Inferior parietal cortex (tissue), 1 donor: ENCODE measurements at regions not wholly inside any gene's neighbourhood (a gene's known extent, or its start where the extent isn't known, plus 50 kb on each side); places are given as distances from the start of the nearest gene placed in this dataset.
"Not testable (repeated sequence)": the region's sequence is repeated elsewhere in the genome, so short reads cannot be mapped to it uniquely, and the experiment has no call there.

Experiments
- DNase-seq: peaks from one replicate; pipeline ENCODE4 v3.0.0-alpha.2; 2016; ENCODE audit errors: extremely low spot score

DNA sequence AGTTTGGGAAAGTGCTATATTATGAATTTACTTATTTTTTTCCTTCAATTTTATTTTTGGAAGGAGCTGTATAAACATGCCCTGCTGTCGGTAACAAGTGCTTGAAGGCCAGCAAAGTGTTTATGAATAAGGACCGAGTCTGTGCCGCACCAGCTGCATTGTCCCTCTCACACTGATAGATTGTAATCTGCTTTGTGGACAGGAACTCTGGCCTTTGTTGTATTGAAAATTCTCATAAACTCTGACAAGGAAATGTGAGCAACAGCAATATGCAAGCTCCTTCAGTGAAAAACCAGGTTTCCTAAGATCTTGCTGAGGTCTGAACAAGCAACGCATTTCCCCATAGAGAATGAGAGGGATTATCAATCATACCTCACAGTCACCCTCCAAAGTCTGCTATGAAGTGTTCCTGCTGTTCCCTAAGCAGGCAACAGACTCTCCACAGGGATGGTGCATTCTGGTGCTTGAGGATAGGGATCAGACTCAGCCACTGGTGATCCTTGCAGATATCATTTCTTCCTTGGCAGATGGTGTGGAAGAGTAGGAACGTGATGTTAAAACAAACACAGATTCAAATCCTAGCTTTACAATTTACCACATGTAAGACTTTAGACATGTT, 109.6 kb downstream of the KCNJ2 start:
- no peak for DNase-seq

- no peak for DNase-seq
Measured at GRCh38 chr17:70286391-70286790, 117.1 kb downstream of the KCNJ2 start.

DNA sequence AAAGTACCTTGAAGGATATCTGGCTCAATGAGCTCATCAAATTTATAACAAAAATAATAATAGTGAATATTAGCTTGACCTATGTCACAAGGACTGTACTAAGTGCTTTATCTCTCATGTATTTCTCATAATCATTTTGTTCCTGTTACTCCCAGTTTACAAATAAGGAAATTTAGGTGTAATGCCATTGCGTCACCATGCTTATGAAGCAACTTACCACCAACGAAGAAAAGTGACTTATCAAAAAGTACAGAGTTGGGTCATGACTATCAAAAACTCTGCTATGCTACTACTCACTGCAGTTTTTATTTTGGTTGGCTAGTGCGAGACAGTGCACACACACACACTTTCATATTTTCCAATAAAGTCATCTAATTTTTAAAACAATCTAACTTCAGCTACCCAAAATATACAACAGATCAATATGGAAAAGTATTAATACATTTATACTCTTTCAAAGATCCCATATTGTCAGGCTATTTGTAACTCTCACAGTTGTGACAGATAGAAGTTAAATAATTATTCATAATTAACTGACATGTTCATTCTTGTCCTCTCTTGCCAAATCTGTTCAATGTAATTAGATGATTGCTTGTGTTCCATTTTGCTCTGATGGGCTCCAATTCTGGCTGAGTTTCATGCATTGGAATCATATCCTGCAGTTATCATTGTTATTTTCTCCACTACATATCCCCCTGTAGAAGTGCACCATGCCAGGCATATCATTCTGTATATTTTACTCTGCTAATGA, 119.4 kb downstream of the KCNJ2 start:
- DNase-seq, result no peak

GRCh38 chr17:70290770-70291169, 121.4 kb downstream of the KCNJ2 start:
- DNase-seq, result no peak

DNA sequence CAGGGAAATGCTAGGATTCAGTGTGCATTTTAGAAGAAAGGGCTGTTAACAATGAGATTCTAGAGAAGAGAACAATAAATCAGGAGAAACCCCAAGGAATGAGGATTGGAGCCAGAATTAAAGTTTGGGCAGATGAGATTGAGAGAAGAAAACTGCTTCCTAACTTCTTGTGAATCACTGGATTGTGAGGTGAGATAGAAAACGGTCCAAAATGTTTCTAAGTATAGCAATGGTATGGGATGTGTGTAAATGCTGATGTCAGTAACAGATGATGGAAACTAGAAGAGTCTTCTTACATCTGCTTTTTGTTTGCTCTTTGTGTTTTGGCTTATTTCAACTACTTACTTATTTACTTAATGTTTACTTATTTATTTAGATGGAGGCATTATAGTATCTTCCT, 123.0 kb downstream of the KCNJ2 start:
- no peak for DNase-seq

- not testable (repeated sequence) for DNase-seq
Measured at GRCh38 chr17:70293564-70294310, 124.4 kb downstream of the KCNJ2 start.

DNA sequence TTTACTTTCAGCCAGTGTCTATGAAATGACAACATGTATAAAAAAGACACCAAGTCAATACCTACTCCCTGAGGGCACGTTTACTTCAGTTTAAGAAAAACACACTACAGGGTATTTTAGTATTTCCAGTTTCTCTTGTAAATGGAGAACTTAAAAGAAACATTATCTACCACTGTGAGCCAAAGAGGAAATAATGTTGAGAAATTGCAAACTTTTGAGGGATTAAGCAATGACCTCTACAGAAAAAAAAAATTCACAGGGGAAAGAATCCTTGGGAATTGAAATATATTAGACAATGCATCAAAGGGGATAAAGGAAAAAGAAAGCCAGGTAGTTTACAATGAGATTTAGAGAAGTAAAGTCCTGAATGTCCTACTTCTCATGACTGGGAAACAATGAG, 126.0 kb downstream of the KCNJ2 start:
- no peak for DNase-seq

DNA sequence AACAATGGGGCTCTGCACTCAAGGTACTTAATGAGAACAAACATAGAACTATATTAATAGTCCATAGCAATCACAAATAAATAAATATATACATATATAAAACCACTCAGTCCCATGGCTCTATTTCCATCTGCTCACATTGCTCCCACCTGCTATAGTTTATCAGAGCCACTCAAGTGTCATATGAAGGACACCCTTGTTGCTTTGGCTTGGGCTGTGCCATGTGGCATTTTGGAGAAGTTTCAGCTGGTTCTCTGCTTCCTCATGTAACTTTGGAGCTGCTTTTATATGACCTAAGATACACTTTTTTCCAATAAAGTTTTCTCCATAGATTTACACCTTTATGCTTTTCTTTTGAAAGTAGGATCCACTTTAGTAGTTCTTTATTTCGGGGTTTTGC, 126.4 kb downstream of the KCNJ2 start:
- no peak for DNase-seq

- no peak for DNase-seq
Measured at GRCh38 chr17:70296456-70296855, 127.1 kb downstream of the KCNJ2 start.

DNA sequence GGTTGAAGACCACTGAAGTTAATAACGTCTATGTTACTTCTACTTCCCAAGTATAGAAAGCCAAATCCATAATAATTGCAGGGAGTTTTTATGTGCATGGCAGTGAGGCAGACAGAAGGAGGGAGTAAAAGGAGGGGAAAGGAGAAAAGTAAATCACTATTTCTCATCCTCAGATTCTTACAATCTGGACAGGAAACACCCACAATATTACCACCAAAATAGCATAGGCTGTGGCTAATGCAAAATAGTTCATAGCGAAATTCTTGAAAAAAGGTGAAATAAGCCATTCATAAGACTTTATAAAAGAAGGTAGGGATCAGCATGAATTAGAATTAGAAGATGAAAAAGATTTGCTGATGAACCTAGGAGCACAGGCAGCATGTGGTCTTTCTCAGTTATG, 128.1 kb downstream of the KCNJ2 start:
- no peak for DNase-seq

DNA sequence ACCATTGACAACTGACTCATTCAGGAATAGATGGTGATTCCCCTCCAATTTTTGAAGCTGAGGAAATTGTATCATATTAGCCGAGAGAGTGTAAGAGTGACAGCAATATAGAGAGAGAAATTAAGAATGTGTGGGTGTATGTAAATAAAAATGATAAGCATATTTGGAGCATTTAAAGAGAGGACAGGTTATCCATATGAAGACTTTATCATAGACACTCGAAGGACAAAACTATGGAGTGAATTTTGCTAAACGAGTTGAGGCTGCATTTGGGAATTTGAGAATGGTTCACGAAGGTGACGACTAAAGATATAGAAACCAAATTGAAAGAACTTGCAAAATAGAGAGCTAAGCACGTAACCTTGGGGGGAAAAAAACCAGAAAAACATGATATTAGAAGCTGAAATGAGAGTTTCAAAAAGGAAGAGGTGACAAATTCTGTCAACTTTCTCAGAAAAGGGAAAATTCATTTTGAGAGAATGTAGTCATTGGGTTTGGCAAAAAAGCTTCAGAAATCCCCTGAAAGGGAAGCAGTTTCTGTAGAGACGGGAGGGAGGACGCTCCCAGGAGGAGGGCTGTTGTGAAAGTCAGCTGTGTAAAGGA, 129.7 kb downstream of the KCNJ2 start:
- no peak for DNase-seq

- DNase-seq, result no peak
Measured at GRCh38 chr17:70307430-70308225, 138.3 kb downstream of the KCNJ2 start.

GRCh38 chr17:70308618-70309017, 139.3 kb downstream of the KCNJ2 start:
- no peak for DNase-seq

GRCh38 chr17:70310221-70310672, 140.9 kb downstream of the KCNJ2 start:
- no peak for DNase-seq

DNA sequence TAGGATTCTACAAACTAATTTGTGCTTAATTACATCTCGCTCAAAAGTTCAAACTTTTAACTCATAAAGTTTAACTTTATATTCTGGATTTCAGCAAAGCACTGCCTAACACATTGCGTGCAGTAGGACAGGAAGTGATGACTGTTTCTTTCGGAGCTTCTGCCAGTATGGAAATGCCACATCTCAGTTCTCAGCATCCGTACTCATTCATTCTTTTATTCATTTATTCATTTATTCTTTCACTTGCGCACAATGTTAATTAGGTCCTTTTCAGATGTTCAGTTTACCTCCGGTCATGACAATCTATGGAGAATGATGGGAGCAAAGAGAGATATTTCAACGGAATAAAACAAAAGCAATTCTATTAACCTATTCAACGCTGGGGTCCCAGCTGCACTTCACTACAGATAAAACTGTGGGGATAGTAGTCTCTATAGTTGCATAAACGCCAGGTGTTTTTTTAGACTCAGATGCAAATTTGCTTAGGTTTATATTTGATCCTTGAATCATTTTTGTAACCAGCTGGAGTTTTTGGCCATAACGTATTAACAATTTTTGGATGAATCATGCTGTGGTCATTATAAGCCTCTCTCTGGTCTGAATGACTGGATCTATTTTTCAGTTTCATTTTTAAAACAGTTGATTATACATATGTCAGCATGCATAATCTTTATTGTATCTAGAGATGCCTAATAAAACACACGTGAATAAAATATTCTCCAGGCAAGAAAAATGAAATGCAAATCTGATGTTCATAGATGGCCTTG, 143.9 kb downstream of the KCNJ2 start:
- no peak for DNase-seq

- DNase-seq, result no peak
Measured at GRCh38 chr17:70314096-70314495, 144.8 kb downstream of the KCNJ2 start.

DNA sequence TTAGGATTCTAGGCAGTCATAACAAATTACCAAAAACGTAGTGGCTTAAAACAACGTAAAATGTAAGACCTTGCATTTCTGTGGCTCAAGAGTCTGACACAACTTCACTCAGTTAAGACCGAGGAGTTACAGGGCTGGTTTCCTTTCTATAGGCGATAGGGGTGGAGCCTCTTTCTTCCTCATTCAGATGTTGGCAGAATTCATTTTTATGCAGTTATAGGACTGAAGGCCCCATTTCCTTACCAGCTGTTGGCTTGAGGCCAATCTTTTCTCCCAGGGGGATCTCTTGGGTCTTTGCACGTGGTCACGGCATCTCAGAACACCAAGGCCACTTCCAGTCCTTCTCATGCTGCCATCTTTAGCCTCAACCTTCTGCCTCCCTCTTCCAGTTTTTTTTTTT, 145.2 kb downstream of the KCNJ2 start:
- no peak for DNase-seq

DNA sequence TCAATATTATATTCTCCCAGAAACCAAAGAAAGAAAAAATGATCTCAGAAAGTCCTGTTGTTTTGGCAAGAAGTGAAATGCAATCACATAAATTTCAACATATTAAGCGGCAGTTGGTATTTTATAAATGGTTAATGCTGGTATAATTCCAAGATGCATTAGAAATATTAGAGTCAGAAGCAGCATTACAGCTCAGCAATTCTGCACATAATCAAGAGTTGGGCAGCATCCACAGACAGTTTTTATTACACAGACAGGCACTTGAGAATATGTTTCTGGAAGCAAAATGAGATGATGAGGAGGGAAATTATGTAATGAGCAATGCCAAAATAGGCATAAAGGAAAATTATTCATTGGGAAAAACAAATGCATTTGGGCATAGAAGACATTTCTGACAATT, 148.1 kb downstream of the KCNJ2 start:
- DNase-seq, result no peak

DNA sequence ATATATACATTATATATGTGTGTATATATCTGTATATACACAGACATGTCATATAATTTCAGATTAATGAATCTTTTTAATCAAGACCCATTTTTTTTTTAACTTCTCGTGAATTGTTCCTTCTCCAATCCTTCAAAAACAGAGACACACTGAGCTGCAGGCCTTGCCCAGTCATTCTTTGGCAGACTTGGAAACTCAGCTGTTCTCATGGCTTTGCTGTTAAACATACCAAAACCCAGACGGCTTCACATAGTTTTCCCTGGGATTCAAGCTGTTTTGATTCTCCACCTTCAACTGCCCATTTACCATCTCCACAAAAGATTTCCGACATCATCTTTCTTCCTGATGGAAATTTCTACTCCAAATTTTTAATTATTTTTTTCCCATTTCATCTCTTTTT, 148.7 kb downstream of the KCNJ2 start:
- no peak for DNase-seq

- DNase-seq, result no peak
Measured at GRCh38 chr17:70319516-70319915, 150.2 kb downstream of the KCNJ2 start.
